NCI-H748 (cell line): ENCODE measurements at regions not wholly inside any gene's neighbourhood (a gene's known extent, or its start where the extent isn't known, plus 50 kb on each side); places are given as distances from the start of the nearest gene placed in this dataset.

Experiments used
- DNase-seq: peaks from one replicate; lab custom pipeline; 2025; ENCODE audit not compliant: unreplicated experiment; lab: John Stamatoyannopoulos, UW

DNA sequence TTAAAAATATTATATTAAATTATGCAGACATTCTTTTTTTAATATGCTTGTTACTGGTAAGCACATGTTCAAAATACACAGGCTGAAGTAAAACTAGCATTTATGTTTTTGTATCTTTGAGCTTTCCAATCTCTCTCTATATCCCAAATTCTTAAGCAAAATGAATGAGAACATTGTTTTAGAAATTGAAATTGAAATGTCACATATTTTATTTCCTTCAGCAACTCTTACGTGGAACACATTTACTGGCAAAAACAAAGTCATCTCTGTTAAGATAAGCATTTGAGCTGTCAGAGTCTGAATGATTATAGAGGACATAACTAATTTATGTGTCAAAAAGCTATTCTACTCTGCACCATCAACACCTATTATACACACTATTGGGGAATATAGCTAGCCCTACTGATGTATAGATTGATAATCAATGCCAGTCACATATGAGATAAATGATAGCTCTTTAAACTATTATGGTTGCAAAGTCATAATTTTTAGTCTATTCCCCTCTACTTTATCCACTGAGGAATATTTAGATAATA is 535.4 kb upstream of the BCHE start:
- no peak for DNase-seq

DNA sequence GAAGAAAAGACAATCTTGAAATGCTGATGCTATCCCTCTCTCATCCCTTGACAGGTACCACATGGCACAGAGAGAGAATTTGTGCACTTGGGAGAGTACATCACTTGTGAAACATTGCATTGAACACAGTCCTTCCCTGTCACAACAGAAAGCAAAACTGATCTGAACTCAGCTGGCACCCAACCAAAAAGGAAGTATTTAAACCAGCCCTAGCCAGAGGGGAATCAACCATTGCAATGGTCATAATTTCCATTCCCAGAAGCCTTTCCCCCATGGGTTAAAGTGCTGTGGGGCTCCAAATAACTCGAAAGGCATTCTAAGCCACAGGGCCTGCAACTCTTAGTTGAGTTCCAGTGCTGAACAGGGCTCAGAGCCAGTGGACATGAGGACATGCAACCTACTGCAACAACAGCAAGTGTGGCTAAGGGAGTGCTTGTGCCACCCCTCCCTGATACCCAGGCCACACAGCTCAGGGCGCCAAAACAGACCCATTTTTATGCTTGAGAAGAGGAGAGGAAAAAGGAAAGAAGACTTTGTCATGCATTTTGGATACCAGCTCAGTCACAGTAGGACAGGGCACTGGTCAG is 530.8 kb upstream of the BCHE start:
- DNase-seq: no peak

DNA sequence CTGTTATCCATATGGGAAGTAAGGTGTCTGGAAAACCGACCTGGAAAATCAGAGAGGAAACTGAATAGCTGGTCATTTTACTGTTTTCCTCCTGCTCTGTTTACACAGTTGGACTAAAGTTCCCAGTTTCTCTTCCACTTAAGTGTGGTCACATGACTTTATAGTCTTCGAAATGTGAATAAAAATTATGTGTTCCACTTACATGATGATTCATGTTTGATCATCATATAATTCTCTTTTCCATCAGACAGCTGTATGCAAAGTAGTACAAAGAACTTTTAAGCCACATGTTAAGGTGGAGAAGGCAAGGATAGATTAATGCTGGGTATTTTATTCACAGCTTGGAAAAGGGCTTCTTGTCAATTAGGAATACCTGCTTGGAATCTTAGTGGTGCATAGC is 525.5 kb upstream of the BCHE start:
- peak; percentile 13 for DNase-seq

DNA sequence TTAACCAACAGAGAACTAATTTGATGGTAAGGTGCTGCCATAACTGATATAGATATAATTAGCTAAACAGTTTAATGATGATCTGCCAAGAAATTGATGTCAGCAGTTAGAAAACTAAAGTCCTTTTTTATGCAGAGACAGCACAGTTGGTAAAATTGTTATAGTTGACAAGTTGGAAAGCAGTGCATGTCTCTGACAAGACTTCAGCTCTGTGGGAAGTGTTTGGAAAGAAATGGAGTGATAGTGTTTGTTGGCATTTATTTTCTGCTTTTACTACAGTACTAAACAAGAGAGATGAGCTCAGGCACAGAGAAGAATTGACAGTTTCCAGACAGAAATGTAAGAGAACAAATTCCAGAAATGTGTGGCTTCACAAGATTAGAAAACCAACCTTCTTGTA is 523.5 kb upstream of the BCHE start:
- DNase-seq: no peak

DNA sequence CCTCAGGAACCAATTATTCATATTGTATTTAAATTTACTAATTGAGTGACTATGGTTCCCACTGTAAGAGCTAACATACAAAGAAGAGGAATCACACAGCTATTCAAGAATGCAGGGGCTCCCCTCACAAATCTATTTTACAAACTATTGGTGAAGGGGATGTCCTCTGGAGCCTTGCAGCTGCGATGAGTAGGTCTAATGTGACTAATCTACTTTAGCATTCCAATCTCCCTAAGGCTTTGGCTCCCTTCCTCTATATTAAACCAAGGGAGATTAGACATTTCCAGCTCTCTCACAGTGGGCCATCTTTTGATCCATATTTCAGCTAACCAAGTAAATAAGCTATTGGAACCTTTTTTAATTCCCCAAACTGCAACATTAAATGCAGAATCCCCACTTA is 514.2 kb upstream of the BCHE start:
- no peak for DNase-seq

DNA sequence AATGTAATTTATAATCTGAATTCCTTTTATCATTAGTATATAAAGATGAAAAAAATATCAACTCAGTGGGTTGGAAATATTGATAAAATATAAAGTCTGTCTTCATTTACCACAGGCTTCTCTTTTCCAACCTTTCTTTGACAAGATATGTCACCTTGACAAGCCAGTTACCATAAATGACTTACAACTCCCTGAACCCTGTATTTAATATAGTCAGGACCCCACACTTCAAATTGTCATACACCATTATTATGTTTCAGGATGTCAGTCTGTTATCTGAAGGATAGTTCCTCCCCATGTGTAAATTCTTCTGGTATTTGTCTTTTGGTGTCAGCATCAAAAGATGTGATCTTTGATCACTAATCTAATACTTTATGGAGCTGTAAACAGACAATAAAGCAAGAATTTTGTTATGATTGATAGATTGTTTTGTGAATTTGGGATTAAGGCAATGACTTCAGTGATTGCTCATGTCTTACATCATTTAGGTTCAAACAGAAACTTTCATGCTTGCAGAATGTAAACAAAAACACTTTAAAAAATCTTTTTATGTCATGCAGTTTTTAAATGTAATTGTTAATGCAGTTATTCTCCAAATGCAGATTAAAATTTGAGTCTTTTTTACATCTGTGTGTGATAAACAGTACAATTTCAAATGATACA is 503.5 kb upstream of the BCHE start:
- DNase-seq: no peak

DNA sequence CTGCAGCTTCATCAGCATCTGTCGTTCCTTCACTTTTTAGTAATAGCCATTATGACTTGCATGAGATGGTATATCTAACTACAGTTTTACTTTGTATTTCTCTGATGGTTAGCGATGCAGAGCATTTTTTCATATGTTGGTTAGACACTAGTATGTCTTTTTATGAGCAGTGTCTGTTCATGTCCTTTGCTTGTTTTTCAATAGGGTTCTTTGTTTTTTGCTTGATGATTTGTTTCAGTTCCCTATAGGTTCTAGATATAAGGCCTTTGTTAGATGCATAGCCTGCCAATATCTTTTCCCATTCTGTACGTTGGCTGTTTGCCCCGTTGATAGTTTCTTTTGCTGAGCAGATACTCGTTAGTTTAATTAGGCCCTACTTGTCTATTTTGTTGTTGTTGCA is 487.2 kb upstream of the BCHE start:
- no peak for DNase-seq

DNA sequence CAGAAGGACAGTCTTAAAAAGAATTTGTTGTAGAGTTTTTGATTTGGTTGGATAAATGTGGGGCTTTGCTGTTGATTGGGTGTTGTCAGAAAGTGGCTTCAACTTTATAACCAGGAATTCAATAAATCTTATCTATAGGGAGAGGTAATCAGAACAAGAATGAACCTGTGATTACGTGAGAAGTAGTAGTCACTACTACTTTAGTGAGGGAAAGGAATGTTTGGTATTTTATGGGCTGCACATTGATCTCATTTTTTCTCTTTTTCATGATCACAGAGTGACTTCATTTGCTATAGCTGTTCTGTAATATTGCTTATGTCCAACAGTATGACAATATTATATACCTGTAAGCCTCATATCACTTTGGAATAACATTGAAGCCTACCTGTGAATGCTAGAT is 485.2 kb upstream of the BCHE start:
- DNase-seq: no peak

DNA sequence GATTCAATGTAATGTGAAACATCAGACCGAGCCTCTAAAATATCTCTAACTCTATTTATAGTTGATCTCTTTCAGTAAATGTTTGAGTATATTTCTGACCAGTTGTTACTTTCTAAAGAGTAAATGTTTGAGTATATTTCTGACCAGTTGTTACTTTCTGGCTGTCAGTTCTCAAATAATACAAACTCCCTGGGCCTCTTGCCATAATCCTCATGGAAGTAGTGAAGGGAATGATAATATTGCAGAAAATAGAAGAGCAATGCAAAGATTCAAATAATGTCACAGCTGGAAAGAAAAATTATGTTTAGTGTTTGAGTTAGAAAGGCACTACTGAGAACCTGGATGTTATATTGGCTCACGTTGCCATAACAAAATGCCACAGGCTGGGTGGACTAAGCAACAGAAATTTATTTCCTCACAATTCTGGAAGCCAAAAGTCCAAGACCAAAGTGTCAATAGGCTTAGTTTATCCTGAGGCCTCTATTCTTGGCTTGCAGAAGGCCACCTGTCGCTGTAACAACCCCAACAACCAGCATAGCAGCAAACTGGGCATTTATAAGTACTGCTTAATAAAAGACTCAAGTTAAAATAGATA is 470.6 kb upstream of the BCHE start:
- DNase-seq: no peak

DNA sequence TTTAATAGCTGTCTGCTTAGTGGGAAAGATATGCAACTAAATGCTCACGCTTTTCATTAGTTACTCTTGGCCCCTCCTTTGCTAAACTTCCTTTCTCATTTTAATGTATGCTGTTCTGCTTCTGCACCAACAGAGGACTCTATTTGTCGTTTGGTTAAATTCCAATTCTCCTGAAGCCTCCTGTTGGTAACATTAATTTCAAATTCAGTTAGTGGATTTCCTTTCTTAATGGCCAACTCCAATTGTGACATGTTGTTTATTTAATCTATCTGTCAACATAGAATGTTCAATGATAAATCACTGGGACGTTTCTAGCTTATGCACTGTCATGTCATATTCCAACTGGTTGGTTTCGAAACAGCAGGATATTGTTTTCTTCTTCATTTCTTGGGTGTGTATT is 467.4 kb upstream of the BCHE start:
- no peak for DNase-seq

DNA sequence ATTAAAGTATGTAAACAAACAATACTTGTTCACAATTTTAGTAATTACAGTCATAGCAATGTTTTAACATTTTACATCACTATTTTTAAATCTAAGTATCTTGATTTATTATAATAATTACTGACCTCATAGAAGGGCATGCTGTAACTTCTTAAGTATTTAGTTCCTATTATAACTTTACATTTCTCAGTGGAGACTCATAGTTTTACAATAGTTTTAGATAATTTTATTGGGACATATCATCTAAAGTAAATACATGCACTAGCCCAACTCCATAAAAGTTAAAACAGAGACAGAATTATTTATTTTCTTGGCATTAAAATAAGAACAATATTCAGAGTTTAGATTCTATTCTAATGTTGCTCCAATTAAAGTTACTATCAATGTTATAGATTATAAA is 466.5 kb upstream of the BCHE start:
- no peak for DNase-seq

DNA sequence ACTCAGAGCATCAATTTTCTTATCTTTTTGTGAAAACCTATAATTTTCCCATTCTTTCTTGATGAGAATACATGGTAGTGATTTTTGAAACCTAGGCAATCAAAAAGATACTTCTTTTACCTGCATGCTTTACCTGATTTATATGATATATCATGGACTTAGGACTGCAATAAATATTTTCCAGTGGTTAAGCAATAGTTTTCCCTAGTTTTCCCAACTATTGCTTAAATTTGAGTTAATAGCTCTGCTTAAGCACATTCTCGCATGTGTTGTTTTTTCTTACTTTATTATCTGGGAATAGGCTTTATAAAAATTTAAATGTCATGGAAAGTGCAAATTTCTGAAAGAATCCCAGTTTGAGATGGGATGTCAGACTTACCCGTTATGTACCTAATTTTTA is 465.1 kb upstream of the BCHE start:
- no peak for DNase-seq

DNA sequence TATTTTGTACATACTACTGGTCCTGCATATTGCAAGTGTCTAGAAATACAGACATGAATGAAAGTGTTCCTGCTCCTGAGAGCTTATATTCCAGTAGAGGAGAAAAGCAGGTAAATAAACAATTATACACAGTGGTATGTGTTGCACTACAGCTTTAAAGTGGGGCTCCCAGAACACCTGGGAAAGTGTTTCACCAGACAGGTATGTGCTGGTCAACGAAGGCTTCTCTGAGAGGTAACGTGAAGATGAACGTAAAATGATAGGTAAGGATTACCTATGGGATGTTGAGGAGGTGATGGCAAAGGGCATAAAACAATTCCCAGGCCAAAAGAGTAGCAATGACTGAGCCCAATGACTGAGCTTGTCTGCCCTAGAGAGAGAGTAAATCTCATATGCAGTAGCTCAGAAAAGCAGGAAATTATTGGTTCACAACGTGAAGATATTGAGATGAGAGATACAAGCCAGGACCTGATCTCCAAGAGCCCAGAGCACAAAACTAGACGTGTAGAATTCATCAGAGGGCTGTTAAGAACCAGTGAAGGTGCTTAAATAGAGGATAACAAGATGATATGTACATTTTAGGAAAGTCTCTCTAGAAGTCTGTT is 459.1 kb upstream of the BCHE start:
- DNase-seq: no peak

DNA sequence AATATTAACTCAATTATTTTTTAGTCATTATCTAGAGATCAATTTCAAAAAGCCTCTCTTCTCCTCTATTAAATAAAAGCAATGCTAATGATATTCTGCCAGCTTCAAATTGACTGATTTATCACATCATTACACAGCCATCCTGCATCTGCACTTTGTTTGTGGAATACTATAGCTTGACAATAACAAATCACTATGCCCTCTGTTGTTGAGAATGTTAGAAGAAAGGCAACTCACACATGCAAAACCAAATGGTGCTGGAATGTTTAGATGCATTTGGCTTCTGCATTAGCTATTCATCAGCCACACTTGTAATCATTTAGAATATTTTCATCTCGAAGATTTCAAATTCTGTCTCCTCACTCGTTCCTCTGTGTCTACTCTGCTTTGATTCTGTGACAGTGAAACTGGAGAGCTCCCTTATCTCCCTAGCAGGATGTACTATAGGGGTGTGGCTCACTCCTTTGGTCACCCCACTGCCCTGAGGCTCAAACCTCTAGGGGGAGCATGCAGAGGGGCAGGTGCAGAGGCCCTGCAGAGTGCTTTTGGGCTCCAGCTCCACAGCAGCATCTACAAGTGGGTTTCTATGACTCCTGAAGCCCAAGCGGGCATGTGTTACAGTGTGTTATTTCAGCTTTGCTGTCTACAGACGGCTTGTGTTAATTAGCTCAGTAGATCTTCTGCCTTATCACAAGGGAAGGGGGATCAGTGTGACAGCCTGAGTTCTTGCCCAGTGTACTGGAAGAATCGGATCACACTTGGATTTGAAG is 454.1 kb upstream of the BCHE start:
- DNase-seq: peak; percentile 18

DNA sequence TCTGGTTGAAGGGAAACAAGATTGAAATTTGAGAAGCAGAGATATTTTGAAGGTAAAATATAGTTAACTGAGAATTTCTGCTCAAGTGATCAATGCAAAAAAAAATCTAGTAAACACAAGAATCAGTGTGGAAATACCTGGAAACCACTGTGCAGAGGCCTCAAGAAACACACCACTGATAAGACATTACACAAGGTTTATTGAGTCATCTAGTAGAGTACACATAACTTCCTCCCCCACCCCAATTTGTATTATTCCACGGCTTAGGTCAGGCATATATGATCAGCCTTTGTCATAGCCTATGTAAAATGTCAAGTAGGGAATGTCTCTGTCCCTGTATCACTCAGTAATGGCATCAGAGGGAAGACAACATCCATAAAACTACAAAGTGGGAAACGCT is 447.8 kb upstream of the BCHE start:
- no peak for DNase-seq

DNA sequence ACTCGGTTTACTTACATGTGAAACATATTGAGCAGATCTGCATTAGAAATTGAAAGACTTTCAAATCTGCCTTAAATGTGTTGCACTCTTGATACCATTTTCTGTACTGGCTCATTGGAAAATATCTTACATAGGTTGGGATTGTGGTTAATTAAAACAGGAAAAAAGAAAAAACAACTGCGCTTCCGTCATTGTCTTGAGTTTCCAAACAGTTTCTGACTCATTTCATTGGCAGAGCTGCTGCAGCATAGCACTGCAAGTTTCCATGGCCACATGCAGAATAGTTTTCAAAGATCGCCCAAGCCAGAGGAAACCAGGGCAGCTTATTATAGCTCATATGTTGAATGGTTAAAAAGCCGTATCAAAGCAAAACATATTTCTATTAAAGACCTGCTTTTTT is 446.6 kb upstream of the BCHE start:
- DNase-seq: no peak

DNA sequence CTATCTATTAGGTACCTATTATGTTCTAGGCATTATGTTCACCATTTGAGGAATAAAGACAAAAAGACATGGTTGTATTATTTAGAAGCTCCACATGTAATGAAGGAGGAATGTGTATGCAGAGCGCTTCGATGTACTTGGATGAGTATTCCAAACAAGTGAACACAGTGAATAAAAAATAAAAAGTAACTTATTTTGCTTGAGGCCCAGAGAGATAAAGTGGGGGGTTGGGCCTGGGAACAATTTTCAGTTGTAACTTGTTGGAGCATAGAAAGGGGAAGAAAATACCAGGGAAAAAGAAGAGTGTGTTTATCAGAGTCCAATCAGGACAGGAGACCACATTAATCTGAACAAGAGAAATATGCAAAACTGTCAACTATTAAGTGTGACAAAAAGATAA is 445.7 kb upstream of the BCHE start:
- no peak for DNase-seq

DNA sequence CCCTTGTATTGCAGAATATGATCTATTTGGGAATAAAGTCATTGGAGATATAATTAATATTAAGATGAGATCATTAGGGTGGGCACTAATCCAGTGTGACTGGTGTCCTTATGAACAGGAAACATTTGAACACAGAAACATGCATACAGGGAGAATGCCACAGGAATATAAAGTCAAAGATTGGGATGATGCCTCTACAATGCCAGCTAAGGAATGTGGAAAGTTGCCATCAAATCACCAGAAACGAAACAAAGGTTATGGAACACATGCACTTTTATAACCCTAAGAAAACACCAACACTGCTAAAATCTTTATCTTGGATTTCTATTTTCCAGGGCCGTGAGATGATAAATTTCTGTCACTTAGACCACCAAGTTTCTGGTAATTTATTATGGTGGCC is 442.4 kb upstream of the BCHE start:
- no peak for DNase-seq

DNA sequence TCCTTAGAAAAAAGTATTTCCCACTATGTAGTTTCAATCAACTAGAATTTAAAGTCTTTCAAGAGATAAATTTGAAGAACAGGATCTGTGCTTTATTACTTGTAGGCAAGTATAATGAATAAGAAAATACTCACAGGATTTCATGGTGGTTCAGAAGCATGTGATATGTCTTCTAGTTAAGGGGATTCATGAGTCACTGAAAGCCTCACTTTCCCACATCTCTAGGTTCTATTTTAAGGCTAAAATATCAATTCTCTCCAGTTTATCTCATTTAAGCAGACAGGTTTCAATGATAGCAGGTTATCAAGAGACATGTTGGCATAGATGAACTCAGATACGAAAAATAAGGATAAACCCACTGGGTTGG is 437.8 kb upstream of the BCHE start:
- no peak for DNase-seq

DNA sequence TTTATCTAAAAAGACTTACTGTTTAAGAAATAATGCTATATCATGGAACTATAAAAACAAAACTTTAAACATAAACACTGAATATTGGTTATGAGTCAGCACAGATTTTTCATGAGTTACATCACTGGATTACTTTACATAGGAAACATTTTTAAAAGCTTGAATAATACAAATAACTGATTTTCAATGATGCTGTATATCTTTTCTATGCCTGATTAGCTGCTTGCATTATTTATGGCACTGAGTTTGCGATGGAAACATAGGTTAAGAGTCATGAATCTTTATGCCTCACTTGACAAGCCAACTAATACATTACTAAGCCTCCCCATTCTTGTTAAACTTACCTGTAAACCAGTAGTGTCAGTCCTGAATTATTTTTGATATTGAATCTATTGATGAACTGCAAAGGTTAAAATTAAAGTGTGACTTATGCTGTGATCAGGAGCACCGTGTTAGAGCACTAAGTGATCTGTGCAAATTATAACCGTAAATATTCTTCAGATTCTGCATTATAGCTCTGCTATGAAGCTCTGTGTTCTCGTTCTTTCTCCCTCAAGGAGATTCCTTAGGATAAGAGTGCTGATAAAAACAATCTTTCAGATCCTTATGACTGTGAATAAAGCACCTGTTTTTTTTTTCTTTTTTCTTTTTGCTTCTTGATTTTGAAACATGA is 437.3 kb upstream of the BCHE start:
- no peak for DNase-seq

DNA sequence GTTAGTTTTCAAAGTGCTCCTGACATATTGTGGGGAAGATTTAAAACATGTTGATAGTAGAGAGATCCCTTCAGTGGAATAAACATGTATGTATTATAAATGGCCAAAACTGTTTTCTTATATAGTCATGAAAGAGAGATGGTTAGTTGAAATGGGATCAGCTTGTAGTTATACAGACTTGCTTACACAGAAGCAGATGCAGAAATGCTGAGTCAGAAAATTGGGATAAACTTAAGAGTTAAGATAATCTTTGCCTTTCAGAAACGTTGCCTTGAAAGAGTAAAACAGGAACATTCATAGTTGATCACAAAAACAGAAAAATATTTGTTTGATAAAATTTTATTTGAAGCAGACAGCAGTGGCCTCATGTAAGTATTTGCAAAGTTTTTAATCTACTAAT is 433.2 kb upstream of the BCHE start:
- DNase-seq: no peak
